SW480 (cell line): ENCODE measurements at regions not wholly inside any gene's neighbourhood (a gene's known extent, or its start where the extent isn't known, plus 50 kb on each side); places are given as distances from the start of the nearest gene placed in this dataset.
"Not testable (repeated sequence)": the region's sequence is repeated elsewhere in the genome, so short reads cannot be mapped to it uniquely, and the experiment has no call there.

Source experiments
- DNase-seq: peaks from one replicate; pipeline ENCODE4 v3.0.0-alpha.2; 2016; ENCODE audit warnings: low spot score

- not testable (repeated sequence) for DNase-seq
Measured at GRCh38 chr19:20292520-20292919, 125.5 kb downstream of the ZNF486 start.

DNA sequence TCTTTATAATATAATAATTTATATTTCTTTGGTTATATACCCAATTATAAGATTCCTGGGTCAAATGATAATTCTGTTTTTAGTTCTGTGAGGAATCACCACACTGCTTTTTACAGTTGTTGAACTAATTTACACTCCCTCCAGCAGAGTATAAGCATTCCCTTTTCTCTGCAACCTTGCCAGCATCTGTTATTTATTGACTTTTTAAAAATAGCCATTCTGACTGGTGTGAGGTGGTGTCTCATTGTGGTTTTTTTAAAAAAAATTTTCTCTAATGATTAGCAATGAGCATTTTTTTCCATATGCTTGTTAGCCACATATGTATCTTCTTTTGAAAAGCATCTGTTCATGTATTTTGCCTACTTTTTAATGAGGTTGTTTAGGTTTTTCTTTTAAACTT, 122.2 kb downstream of the ZNF486 start:
- DNase-seq: no peak

GRCh38 chr19:20287070-20287469, 120.1 kb downstream of the ZNF486 start:
- no peak for DNase-seq

DNA sequence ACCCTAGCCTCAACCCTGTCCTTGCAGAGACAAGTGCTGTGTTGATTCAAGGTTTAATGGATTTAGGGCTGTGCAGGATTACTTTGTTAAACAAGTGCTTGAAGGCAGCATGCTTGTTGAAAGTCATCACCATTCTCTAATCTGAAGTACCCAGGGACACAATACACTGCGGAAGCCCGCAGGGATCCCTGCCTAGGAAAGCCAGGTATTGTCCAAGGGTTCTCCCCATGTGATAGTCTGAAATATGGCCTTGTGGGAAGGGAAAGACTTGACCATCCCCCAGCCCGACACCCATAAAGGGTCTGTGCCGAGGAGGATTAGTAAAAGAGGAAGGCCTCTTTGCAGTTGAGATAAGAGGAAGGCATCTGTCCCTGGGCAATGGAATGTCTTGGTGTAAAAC, 118.9 kb downstream of the ZNF486 start:
- not testable (repeated sequence) for DNase-seq

- no peak for DNase-seq
Measured at GRCh38 chr19:20279516-20279915, 112.5 kb downstream of the ZNF486 start.

GRCh38 chr19:20278342-20278741, 111.3 kb downstream of the ZNF486 start:
- peak; percentile 50 for DNase-seq

- DNase-seq: not testable (repeated sequence)
Measured at GRCh38 chr19:20276732-20277082, 109.7 kb downstream of the ZNF486 start.

DNA sequence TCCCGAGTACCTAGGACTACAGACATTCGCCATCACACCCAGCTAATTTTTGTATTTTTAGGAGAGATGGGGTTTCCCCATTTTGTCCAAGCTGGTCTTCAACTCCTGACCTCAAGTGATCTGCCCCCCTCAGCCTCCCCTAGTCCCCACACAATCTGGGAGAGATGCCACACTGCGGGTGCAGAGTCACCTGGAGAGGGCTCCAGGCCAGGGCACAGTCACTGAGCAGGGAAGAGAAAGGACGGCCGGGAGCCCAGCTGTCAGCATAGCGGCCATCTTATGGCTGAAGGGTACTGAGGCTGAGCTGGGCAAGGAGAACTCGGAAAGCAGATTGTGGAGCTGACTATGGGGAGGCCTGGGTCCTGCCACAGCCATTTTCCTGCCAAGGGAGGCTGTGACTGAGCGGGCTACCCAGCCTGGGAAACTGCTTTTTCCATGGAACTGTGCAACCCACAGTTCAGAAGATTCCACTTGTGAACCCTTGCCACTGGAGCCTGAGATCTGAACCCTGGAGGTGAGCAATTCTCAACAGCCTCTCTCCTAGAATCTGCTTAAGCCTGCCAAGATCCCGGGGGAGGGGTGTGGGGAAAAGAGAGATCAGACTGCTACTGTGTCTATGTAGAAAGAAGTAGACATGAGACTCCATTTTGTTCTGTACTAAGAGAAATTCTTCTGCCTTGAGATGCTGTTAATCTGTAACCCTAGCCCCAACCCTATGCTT, 109.2 kb downstream of the ZNF486 start:
- no peak for DNase-seq

- no peak for DNase-seq
Measured at GRCh38 chr19:20273951-20274570, 107.0 kb downstream of the ZNF486 start.

DNA sequence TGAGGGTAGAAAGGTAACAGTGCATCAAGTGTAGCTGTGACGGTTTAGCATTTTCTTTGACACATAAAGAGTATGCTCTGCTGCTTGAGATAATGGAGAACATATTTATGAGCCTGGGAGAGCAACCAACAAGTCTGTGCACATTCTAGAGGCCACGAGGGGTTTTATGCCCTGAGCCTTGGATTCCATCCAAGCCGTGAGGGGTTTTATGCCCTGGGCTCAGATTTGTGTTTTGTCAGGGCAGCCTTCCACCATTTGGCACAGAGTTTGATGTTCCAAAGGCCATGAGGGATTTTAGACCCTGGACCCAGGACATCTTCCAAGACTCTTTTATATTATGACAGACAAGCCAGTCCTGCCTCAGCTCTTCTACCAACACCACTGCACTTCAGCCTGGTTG, 106.4 kb downstream of the ZNF486 start:
- DNase-seq: no peak

- DNase-seq: not testable (repeated sequence)
Measured at GRCh38 chr19:20272627-20273010, 105.6 kb downstream of the ZNF486 start.

DNA sequence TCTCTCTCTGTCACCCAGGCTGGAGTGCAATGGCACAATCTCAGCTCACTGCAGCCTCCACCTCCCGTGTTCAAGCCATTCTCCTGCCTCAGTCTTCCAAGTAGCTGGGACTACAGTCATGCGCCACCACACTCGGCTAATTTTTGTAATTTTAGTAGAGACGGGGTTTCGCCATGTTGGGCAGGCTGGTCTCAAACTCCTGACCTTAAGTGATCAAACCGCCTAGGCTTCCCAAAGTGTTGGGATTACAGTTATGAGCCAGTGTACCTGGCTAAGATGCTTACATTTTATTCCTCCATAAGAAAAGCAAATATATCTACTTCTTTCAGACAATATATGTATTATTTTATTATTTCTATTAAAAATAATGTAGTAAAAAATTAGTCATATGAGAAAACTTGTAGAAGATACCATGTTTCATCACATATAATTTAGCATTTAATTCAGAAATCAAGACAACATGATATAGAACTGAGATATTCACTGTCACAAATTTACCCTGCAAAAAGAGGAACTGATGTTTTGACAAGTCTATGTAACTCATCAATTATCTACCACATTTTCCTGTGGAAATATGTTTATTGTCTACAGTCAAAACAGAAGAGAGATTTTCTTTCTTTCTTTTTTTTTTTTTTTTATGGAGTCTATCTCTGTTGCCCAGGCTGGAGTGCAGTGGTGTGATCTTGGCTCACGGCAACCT, 105.1 kb downstream of the ZNF486 start:
- DNase-seq: not testable (repeated sequence)

DNA sequence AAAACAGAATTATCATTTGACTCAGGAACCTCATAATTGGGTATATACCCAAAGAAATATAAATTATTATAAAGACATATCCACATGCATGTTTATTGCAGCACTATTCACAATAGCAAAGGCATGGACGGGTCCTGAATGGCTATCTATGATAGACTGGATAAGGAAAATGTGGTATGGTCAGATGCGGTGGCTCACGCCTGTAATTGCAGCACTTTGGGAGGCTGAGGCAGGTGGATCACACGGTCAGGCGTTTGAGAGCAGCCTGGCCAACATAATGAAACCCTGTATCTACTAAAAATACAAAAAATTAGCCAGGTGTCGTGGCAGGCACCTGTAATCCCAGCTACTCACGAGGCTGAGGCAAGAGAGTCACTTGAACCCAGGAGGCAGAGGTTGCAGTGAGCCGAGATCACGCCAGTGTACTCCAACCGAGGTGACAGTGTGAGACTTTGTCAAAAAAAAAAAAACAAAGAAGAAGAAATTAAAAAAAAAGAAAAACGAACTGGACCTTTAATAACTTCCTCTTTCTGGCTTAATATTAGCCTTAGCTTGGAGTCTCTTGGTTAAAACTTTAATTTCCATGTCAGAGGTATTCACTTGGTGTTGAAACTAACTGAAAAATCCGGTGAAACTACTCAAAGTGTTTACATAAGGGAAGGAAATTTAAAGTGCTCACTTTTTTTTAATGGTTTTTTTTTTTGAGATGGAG, 104.4 kb downstream of the ZNF486 start:
- no peak for DNase-seq

DNA sequence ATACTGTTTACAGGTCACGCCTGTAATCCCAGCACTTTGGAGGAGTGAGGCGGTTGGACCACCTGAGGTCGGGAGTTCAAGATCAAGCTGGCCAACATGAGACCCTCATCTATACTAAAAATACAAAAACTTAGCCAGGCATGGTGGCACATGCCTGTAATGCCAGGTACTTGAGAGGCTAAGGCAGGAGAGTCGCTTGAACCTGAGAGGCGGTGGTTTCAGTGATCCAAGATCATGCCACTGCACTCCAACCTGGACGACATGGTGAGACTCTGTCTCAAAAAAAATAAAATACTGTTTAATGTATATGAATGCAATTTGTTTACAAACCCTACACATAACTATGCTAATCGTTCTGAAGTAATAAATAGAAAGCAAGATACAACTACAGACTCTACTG, 102.4 kb downstream of the ZNF486 start:
- no peak for DNase-seq

- not testable (repeated sequence) for DNase-seq
Measured at GRCh38 chr19:20261513-20261912, 94.5 kb downstream of the ZNF486 start.

DNA sequence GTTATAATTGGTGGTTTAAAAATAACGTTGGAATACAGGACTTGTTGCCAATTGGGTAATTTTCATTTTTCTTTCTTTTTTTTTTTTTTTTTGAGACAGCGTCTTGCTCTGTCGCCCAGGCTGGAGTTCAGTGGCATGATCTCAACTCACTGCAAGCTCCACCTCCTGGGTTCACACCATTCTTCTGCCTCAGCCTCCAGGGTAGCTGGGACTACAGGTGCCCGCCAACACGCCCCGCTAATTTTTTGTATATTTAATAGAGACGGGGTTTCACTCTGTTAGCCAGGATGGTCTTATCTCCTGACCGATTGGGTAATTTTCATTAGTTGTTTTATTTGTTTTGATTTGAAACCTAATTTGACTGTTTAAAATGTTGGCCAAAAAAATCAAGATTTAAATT, 93.7 kb downstream of the ZNF486 start:
- DNase-seq: not testable (repeated sequence)

- no peak for DNase-seq
Measured at GRCh38 chr19:20259615-20260014, 92.6 kb downstream of the ZNF486 start.

DNA sequence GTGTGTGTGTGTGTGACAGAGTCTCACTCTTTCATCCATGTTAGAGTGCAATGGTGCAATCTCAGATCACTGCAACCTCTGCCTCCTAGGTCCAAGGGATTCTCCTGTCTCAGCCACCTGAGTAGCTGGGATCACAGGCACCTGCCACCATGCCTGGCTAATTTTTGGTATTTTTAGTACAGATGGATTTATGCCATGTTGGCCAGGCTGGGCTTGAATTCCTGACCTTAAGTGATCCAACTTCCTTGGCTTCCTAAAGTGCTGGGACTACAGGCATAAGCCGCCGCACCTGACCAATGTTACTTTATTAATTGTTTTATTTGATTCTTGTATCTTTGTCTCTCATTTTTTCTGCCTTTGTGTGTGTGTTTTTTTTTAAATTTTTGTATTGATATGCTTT, 89.6 kb downstream of the ZNF486 start:
- DNase-seq: no peak

DNA sequence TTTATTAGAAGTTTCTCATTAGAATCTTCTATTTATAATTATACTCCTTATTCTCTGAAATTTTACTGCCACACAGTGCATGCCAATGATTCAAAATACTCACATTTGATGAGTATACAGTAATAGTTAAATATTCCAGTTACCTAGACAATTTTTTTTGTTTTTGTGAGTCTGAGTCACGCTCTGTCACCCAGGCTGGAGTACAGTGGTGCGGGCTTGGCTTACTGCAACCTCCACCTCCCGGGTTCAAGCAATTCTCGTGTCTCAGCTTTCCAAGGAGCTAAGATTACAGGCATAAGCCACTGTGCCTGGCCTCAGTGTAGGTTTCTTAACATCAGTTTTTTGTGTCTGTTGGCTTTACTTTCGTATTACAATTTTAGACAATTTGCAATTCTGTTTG, 87.1 kb downstream of the ZNF486 start:
- DNase-seq: no peak

DNA sequence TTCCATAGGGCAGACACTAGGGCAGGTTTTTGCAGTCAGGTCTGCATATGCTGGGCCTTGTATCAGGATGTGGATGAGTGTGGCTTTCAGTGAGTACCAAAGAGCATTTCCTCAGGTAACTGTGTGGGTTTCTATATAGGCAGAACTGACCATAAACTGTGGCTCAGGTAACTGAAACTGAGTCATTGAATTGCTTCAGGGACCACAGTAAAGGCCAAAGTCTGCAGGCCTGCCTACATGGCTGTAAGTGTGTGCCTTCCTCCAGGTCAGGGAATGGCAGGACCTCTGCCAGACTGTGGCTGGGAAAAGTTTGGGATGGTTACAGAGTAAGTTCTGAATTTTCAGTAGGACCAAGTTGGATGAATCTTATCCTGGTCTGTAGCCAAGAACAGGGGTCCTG, 85.6 kb downstream of the ZNF486 start:
- DNase-seq: no peak

DNA sequence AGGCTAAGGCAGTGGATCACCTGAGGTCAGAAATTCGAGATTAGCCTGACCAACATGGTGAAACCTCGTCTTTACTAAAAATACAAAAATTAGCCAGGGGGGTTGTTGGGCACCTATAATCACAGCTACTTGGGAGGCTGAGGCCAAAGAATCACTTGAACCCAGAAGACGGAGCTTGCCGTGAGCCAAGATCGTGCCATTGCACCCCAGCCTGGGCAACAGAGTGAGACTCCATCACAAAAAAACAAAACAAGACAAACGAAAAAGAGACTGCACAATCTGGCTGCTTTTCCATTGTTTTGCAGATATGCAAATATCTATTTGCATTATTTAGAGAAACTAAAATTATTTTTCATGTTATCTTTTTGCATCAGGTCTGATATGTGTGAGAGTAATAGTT, 83.6 kb downstream of the ZNF486 start:
- DNase-seq: no peak

GRCh38 chr19:20250121-20250520, 83.1 kb downstream of the ZNF486 start:
- no peak for DNase-seq
